KMS-11 (cell line): ENCODE measurements at regions not wholly inside any gene's neighbourhood (a gene's known extent, or its start where the extent isn't known, plus 50 kb on each side); places are given as distances from the start of the nearest gene placed in this dataset.

Experiments
- H2AFZ ChIP-seq: fragments of 200-600 bp; sonication (generic); 2 replicates; pipeline ENCODE4 v1.6.1; 2016; ENCODE audit warnings: antibody characterized with exemption, mixed run types, low read depth
- H3K27ac ChIP-seq: fragments of 200-600 bp; sonication (generic); 2 replicates; pipeline ENCODE4 v1.6.1; 2016; ENCODE audit warnings: mild to moderate bottlenecking, mixed run types
- H3K27me3 ChIP-seq: fragments of 200-600 bp; sonication (generic); 2 replicates; pipeline ENCODE4 v1.6.1; 2017; ENCODE audit warnings: mild to moderate bottlenecking, low read depth, mixed run types, moderate library complexity; ENCODE audit not compliant: insufficient read depth
- H3K36me3 ChIP-seq: fragments of 200-600 bp; sonication (generic); 2 replicates; pipeline ENCODE4 v1.6.1; 2017; ENCODE audit warnings: mild to moderate bottlenecking, mixed run types; ENCODE audit not compliant: insufficient read depth
- H3K4me1 ChIP-seq: fragments of 200-600 bp; sonication (generic); 2 replicates; pipeline ENCODE4 v1.6.1; 2016; ENCODE audit warnings: mild to moderate bottlenecking, low read depth, mixed run types; ENCODE audit not compliant: poor library complexity, severe bottlenecking
- H3K4me2 ChIP-seq: fragments of 200-600 bp; sonication (generic); 2 replicates; pipeline ENCODE4 v1.7.0; 2016; ENCODE audit warnings: mild to moderate bottlenecking, mixed run types
- H3K4me3 ChIP-seq: fragments of 200-600 bp; sonication (generic); IDR thresholded peaks from 2 replicates; pipeline ENCODE4 v1.6.1; 2017; ENCODE audit warnings: low read depth, low read length, mixed read lengths; ENCODE audit not compliant: insufficient read depth
- H3K79me2 ChIP-seq: fragments of 200-600 bp; sonication (generic); 2 replicates; pipeline ENCODE4 v1.6.1; 2016; ENCODE audit warnings: low read depth, mixed run types; ENCODE audit not compliant: insufficient read depth
- H3K9ac ChIP-seq: fragments of 200-600 bp; sonication (generic); 2 replicates; pipeline ENCODE4 v1.6.1; 2016; ENCODE audit warnings: mild to moderate bottlenecking, mixed run types
- H4K20me1 ChIP-seq: fragments of 200-600 bp; sonication (generic); 2 replicates; pipeline ENCODE4 v1.6.1; 2016; ENCODE audit warnings: mild to moderate bottlenecking, mixed run types; ENCODE audit not compliant: insufficient read depth
- TF ChIP-seq, protein P1 (sequence below): fragments of 200-600 bp; sonication (generic); conservative IDR thresholded peaks from 2 replicates; pipeline ENCODE4 v1.6.1; 2017; ENCODE audit warnings: low read depth, mild to moderate bottlenecking, antibody characterized with exemption, low read length, moderate library complexity, mixed read lengths

DNA sequence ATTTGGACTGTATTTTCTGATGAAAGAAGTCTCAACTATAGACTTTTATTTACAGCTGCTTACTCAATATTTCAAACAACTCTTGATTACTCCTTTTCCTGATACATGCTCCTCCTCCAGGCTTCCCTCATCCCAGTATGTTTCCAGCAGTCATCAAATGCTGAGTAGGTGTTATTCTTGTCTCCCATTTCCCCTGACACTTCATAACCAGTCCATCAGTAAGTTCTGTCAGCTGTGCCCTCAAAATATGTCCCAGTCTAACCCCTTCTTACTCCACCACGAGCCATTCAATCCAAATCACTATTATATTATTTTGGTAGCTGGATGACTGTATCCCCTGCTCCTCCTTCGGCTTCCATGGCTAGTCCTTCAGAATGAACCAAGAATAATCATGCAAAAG is 189.1 kb upstream of the DTNA start:
- no peak overlapping the region for H3K4me3 ChIP-seq
- 0 out of 2 replicates have a peak, but pooled peaks cover 7% of the 10 kb centered on the region for H3K79me2 ChIP-seq
- TF ChIP-seq, protein P1, sequence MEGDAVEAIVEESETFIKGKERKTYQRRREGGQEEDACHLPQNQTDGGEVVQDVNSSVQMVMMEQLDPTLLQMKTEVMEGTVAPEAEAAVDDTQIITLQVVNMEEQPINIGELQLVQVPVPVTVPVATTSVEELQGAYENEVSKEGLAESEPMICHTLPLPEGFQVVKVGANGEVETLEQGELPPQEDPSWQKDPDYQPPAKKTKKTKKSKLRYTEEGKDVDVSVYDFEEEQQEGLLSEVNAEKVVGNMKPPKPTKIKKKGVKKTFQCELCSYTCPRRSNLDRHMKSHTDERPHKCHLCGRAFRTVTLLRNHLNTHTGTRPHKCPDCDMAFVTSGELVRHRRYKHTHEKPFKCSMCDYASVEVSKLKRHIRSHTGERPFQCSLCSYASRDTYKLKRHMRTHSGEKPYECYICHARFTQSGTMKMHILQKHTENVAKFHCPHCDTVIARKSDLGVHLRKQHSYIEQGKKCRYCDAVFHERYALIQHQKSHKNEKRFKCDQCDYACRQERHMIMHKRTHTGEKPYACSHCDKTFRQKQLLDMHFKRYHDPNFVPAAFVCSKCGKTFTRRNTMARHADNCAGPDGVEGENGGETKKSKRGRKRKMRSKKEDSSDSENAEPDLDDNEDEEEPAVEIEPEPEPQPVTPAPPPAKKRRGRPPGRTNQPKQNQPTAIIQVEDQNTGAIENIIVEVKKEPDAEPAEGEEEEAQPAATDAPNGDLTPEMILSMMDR, result no peak

DNA sequence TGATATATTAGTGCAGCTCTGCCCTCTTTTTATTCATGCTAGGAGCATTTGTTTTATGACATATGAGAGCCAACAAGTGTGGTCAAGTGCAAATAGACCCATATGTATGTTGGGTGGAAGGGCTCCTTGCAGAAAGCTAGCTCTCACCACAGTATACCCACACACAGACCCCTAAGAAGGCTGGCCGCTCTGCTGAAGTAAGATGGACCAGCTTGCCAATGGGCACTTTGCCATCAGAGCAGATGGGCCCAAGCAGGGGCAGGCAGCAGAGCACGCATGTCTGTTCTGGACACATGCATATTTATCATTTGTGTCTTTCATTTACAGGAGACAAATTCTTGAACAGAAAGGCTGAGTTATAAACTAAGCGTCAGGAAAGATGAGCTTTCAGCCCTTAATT is 187.5 kb upstream of the DTNA start:
- H3K36me3 ChIP-seq, result no peaks in the 10 kb centered on the region
- no peaks in the 10 kb centered on the region for H3K4me1 ChIP-seq
- TF ChIP-seq, protein P1, result no peak
- no peak overlapping the region for H3K4me2 ChIP-seq
- H4K20me1 ChIP-seq, result no peaks in the 10 kb centered on the region
- no peak overlapping the region for H3K4me3 ChIP-seq
- no peaks in the 10 kb centered on the region for H3K27me3 ChIP-seq
- H2AFZ ChIP-seq, result no peak overlapping the region
- no peak overlapping the region for H3K9ac ChIP-seq
- H3K79me2 ChIP-seq, result peaks cover 15% of the 10 kb centered on the region; the same call in 1 of the 2 replicates
- H3K27ac ChIP-seq, result no peak overlapping the region

More for the DNA sequence above, 189.1 kb upstream of the DTNA start:
- Histone ChIP-seq H3K9ac (no peak overlapping the region), H3K4me1 (no peaks in the 10 kb centered on the region), H3K4me2 (no peak overlapping the region), H2AFZ (no peak overlapping the region), H3K27ac (no peak overlapping the region), H4K20me1 (no peaks in the 10 kb centered on the region), H3K27me3 (no peaks in the 10 kb centered on the region), H3K36me3 (no peaks in the 10 kb centered on the region)

DNA sequence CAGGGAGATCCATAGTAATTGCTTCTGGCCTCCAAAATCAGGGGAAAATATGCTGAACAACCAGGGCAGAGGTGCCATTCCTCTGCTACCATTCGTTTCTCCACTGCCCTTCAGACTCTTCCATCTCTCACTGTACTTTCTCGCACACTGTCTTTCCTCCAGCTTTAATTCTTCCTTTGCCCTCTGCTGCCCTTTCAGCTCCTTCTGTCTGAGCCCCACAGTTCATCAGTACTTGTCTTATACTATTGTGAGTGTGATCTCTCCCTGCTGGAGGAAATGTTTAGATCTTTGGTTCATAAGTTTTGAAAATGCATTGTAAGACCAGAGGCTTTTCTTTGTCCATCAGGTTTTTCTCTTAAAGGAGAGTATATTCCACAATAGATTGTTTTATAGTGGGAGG is 184.9 kb upstream of the DTNA start:
- Histone ChIP-seq H3K36me3 (no peaks in the 10 kb centered on the region), H3K79me2 (peaks cover 16% of the 10 kb centered on the region; the same call in 1 of the 2 replicates), H3K4me2 (no peak overlapping the region), H3K27ac (no peak overlapping the region), H4K20me1 (no peaks in the 10 kb centered on the region), H3K4me1 (peaks cover under 1% of the 10 kb centered on the region), H2AFZ (no peak overlapping the region), H3K9ac (no peak overlapping the region), H3K4me3 (no peak overlapping the region), H3K27me3 (no peaks in the 10 kb centered on the region)
- TF ChIP-seq, protein P1, result no peak

DNA sequence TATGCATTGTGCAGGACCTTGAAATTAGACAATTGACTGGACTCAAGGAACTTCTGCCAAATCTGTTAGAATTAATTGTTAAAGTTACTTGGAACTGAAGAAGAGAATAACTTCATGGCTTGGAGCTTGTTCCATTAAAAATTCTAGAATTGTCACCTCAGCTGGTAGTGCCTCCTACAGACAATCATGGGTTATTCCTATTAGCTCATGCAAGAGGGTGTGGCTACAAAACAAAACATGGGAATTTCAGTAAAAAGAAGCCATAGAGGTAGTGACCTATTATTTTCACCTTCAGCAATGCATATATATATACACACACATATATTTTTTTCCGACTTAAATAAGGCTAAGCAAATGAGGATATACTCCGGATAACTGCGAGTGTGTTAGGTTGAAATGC is 181.9 kb upstream of the DTNA start:
- no peaks in the 10 kb centered on the region for H3K36me3 ChIP-seq
- no peak overlapping the region for H3K4me2 ChIP-seq
- no peak overlapping the region for H2AFZ ChIP-seq
- H3K27me3 ChIP-seq, result no peaks in the 10 kb centered on the region
- TF ChIP-seq, protein P1, result no peak
- H3K4me1 ChIP-seq, result peaks cover 15% of the 10 kb centered on the region
- H3K9ac ChIP-seq, result no peak overlapping the region
- no peak overlapping the region for H3K27ac ChIP-seq
- no peaks in the 10 kb centered on the region for H4K20me1 ChIP-seq
- peaks cover 9% of the 10 kb centered on the region; the same call in 1 of the 2 replicates for H3K79me2 ChIP-seq
- no peak overlapping the region for H3K4me3 ChIP-seq
